H1 (cell line): ENCODE measurements at regions not wholly inside any gene's neighbourhood (a gene's known extent, or its start where the extent isn't known, plus 50 kb on each side); places are given as distances from the start of the nearest gene placed in this dataset.

ENCODE experiments used
- CTCF ChIA-PET: fragments of 300-600 bp; sonication (Branson Sonifier 250); formaldehyde crosslinking; loops from one replicate; lab custom pipeline; 2021; ENCODE audit not compliant: partially characterized antibody; lab: Charles Lee
- POLR2A ChIA-PET: fragments of 300-600 bp; sonication (Branson Sonifier 250); formaldehyde crosslinking; loops from one replicate; lab custom pipeline; 2021; ENCODE audit warnings: inconsistent platforms; ENCODE audit not compliant: partially characterized antibody; lab: Charles Lee
- DNase-seq, 2 experiments: peaks; one replicate each; pipeline versions ENCODE4 v3.0.0 to v3.0.0-alpha.2; 2010 to 2022; ENCODE audit warnings: low spot score in 2 of 2, low read depth in 1 of 2, mixed read lengths in 1 of 2
- FAIRE-seq: peaks from 2 replicates; lab custom pipeline; 2011; peaks lifted over from hg19 to GRCh38; lab: Jason Lieb, UNC
- H2AFZ ChIP-seq: 2 replicates; pipeline ENCODE4 v1.8.1; 2012; ENCODE audit warnings: low read length, inconsistent platforms
- H2AK5ac ChIP-seq: 2 replicates; pipeline ENCODE4 v1.6.1; 2013; ENCODE audit warnings: low read depth, low read length
- H2BK120ac ChIP-seq: replicated peaks from 2 replicates; pipeline ENCODE3; 2013; ENCODE audit warnings: low read depth, low read length, inconsistent platforms
- H2BK12ac ChIP-seq: 2 replicates; pipeline ENCODE4 v1.6.1; 2013; ENCODE audit warnings: low read depth, low read length
- H2BK15ac ChIP-seq: 2 replicates; pipeline ENCODE4 v1.6.1; 2013; ENCODE audit warnings: low read length
- H2BK20ac ChIP-seq: 2 replicates; pipeline ENCODE4 v1.6.1; 2013; ENCODE audit warnings: low read length
- H2BK5ac ChIP-seq: 2 replicates; pipeline ENCODE4 v1.6.1; 2013; ENCODE audit warnings: low read depth, low read length
- H3K14ac ChIP-seq: 2 replicates; pipeline ENCODE4 v1.6.1; 2013; ENCODE audit warnings: inconsistent platforms; ENCODE audit not compliant: insufficient read length
- H3K18ac ChIP-seq: 2 replicates; pipeline ENCODE4 v1.6.1; 2013; ENCODE audit warnings: low read length; ENCODE audit errors: extremely low read depth
- H3K23ac ChIP-seq: 2 replicates; pipeline ENCODE4 v1.6.1; 2013; ENCODE audit warnings: inconsistent platforms; ENCODE audit not compliant: insufficient read length
- H3K23me2 ChIP-seq: 2 replicates; pipeline ENCODE4 v1.6.1; 2013; ENCODE audit warnings: low read depth, low read length
- H3K27ac ChIP-seq: 2 replicates; pipeline ENCODE4 v1.6.1; 2011; ENCODE audit warnings: low read depth, low read length, inconsistent platforms
- H3K27me3 ChIP-seq, 4 experiments: replicated peaks in 1 of 4; 1 replicate in 1 of 4; 2 replicates in 3 of 4; pipeline versions ENCODE4 v1.6.1 to v1.8.1; 2011 to 2013; ENCODE audit warnings: low read length in 3 of 4, mild to moderate bottlenecking in 3 of 4, inconsistent platforms in 2 of 4, mixed read lengths in 2 of 4, moderate library complexity in 1 of 4; ENCODE audit not compliant: control insufficient read depth in 3 of 4, insufficient read depth in 3 of 4; ENCODE audit errors: extremely low read depth in 1 of 4
- H3K36me3 ChIP-seq, 4 experiments: 2 replicates each; pipeline versions ENCODE4 v1.6.1 to v1.8.1; 2011 to 2013; ENCODE audit warnings: mild to moderate bottlenecking in 4 of 4, low read length in 3 of 4, moderate library complexity in 2 of 4, control low read depth in 1 of 4, inconsistent platforms in 1 of 4; ENCODE audit not compliant: insufficient read depth in 4 of 4, control insufficient read depth in 2 of 4
- H3K4ac ChIP-seq: replicated peaks from 2 replicates; pipeline ENCODE3; 2013; ENCODE audit warnings: low read length, low read depth, mixed read lengths, inconsistent platforms; ENCODE audit not compliant: insufficient read length
- H3K4me1 ChIP-seq, 4 experiments: replicated peaks in 1 of 4; 1 replicate in 1 of 4; 2 replicates in 3 of 4; pipeline versions ENCODE4 v1.6.1 to v1.8.1; 2011 to 2013; ENCODE audit warnings: low read length in 3 of 4, inconsistent platforms in 2 of 4, mixed read lengths in 1 of 4; ENCODE audit not compliant: insufficient read depth in 4 of 4, control insufficient read depth in 3 of 4
- H3K4me2 ChIP-seq, 2 experiments: 2 replicates each; pipeline versions ENCODE4 v1.6.1 to v1.8.1; 2011 to 2013; ENCODE audit warnings: low read depth in 2 of 2, low read length in 2 of 2, control low read depth in 1 of 2, inconsistent platforms in 1 of 2, mild to moderate bottlenecking in 1 of 2; ENCODE audit not compliant: insufficient read depth in 1 of 2
- H3K4me3 ChIP-seq, 4 experiments: fragments of 200-600, 300-600 bp in 1 of 4; sonication (generic), shearing (Covaris generic), sonication (Bioruptor Twin) in 1 of 4; 2 replicates each; pipeline versions ENCODE4 v1.5.1 to v1.8.1; 2011 to 2016; ENCODE audit warnings: low read length in 4 of 4, low read depth in 3 of 4, control low read depth in 2 of 4, inconsistent platforms in 2 of 4, mild to moderate bottlenecking in 2 of 4, mixed read lengths in 1 of 4, moderate library complexity in 1 of 4; ENCODE audit not compliant: insufficient read depth in 2 of 4; ENCODE audit errors: extremely low read depth in 1 of 4
- H3K56ac ChIP-seq: replicated peaks from 2 replicates; pipeline ENCODE3; 2013; ENCODE audit warnings: low read depth, mild to moderate bottlenecking, mixed read lengths, low read length, inconsistent platforms; ENCODE audit not compliant: insufficient read length
- H3K79me1 ChIP-seq: 2 replicates; pipeline ENCODE4 v1.6.1; 2013; ENCODE audit warnings: low read depth, low read length, control low read depth
- H3K79me2 ChIP-seq, 2 experiments: 2 replicates each; pipeline versions ENCODE4 v1.6.1 to v1.8.1; 2012 to 2013; ENCODE audit warnings: low read length in 2 of 2, mild to moderate bottlenecking in 2 of 2, inconsistent platforms in 1 of 2; ENCODE audit not compliant: insufficient read depth in 2 of 2, control insufficient read depth in 1 of 2
- H3K9ac ChIP-seq, 4 experiments: replicated peaks in 1 of 4; 1 replicate in 1 of 4; 2 replicates in 3 of 4; pipeline versions ENCODE4 v1.6.1 to v1.8.1; 2011 to 2013; ENCODE audit warnings: low read depth in 3 of 4, low read length in 3 of 4, control low read depth in 2 of 4, mild to moderate bottlenecking in 2 of 4, moderate library complexity in 2 of 4, inconsistent platforms in 1 of 4; ENCODE audit errors: extremely low read depth in 1 of 4
- H3K9me3 ChIP-seq, 2 experiments: 2 replicates each; pipeline versions ENCODE4 v1.6.1 to v1.8.1; 2012 to 2013; ENCODE audit warnings: mild to moderate bottlenecking in 2 of 2, moderate library complexity in 2 of 2, control low read depth in 1 of 2, inconsistent platforms in 1 of 2, low read depth in 1 of 2, low read length in 1 of 2, mixed read lengths in 1 of 2; ENCODE audit not compliant: insufficient read depth in 2 of 2
- H4K20me1 ChIP-seq, 2 experiments: replicated peaks in 1 of 2; 2 replicates each; pipeline versions ENCODE3 to v1.8.1; 2011 to 2013; ENCODE audit warnings: inconsistent platforms in 2 of 2, low read length in 2 of 2, mild to moderate bottlenecking in 1 of 2; ENCODE audit not compliant: insufficient read depth in 2 of 2, control insufficient read depth in 1 of 2
- H4K5ac ChIP-seq: 2 replicates; pipeline ENCODE4 v1.6.1; 2013; ENCODE audit warnings: low read length, low read depth, mixed read lengths, inconsistent platforms; ENCODE audit not compliant: insufficient read length
- H4K8ac ChIP-seq: 2 replicates; pipeline ENCODE4 v1.8.0; 2013; ENCODE audit warnings: mild to moderate bottlenecking, moderate library complexity, low read length, inconsistent platforms; ENCODE audit not compliant: insufficient read depth; ENCODE audit errors: extremely low read depth
- H4K91ac ChIP-seq: replicated peaks from 2 replicates; pipeline ENCODE3; 2013; ENCODE audit warnings: low read length, mixed read lengths, inconsistent platforms; ENCODE audit not compliant: insufficient read length
- SRF ChIP-seq: IDR thresholded peaks from 2 replicates; pipeline ENCODE4 v1.6.1; 2011; ENCODE audit warnings: mild to moderate bottlenecking, low read depth, low read length, moderate library complexity

- Histone ChIP-seq H4K8ac (no peak overlapping the region), H3K4ac (no peak overlapping the region), H2BK120ac (no peak overlapping the region), H4K91ac (no peak overlapping the region), H3K18ac (no peak overlapping the region), H3K9ac (no peak overlapping the region), H3K56ac (no peak overlapping the region), H4K20me1 (no peaks in the 10 kb centered on the region), H2BK12ac (no peak overlapping the region), H4K5ac (no peak overlapping the region), H3K27ac (no peak overlapping the region), H3K79me1 (no peaks in the 10 kb centered on the region), H3K14ac (no peak overlapping the region), H3K23me2 (peaks cover 3% of the 10 kb centered on the region; the same call in 1 of the 2 replicates), H2AFZ (no peak overlapping the region), H2BK15ac (no peak overlapping the region), H2BK5ac (no peak overlapping the region), H3K4me1 (no peaks in the 10 kb centered on the region), H2AK5ac (no peak overlapping the region), H3K23ac (no peak overlapping the region), H3K4me2 (no peak overlapping the region), H3K4me3 (no peak overlapping the region), H3K79me2 (no peaks in the 10 kb centered on the region), H2BK20ac (no peak overlapping the region), H3K9me3 (peaks cover 18 to 24% of the 10 kb centered on the region in 2 experiments), H3K36me3 (no peaks in the 10 kb centered on the region), H3K27me3 (no peaks in the 10 kb centered on the region)
- FAIRE-seq: no peak
- CTCF ChIA-PET: no interaction called here
- POLR2A ChIA-PET: no interaction called here
- no peak for DNase-seq
- no peak for TF ChIP-seq SRF
Measured at GRCh38 chr9:12231832-12232231, 461.4 kb upstream of the TYRP1 start.
